Activated CD4-positive, alpha-beta T cell treated with anti-CD3 and anti-CD28 coated beads, Interleukin-2, Interleukin-4, amounts not matched to agents 100 ng/mL and 50 ng/mL, durations not matched to agents 16 hours and 8 hours (primary cell): ENCODE measurements at regions not wholly inside any gene's neighbourhood (a gene's known extent, or its start where the extent isn't known, plus 50 kb on each side); places are given as distances from the start of the nearest gene placed in this dataset.

Experiments
- DNase-seq: peaks from one replicate; pipeline ENCODE4 v3.0.0-alpha.2; 2020; ENCODE audit warnings: low spot score

DNA sequence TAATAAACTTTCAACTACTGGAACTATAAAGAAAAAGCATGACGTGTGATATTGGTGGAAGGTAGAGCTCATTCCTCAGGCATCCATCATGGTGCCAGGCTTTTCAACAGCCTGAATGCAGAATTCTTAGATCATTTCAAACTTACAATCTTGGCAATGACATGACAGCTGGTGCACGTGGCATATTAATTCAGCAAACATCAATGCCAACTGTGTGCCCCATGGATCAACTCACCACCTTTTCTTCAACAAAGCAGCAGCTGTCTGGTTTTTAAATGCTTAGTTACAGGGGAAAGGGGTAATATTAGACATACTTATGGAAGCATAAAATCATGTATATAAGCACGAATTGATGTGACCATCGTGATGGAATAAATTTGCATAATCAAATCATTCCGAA is 56.0 kb upstream of the OR13F1 start:
- DNase-seq, result no peak
